Fibroblast of lung (primary cell): ENCODE measurements at regions not wholly inside any gene's neighbourhood (a gene's known extent, or its start where the extent isn't known, plus 50 kb on each side); places are given as distances from the start of the nearest gene placed in this dataset.

Experiments used
- EZH2 ChIP-seq: IDR thresholded peaks from 2 replicates; pipeline ENCODE4 v1.5.1; 2012; ENCODE audit warnings: low read length, control low read depth, mild to moderate bottlenecking; ENCODE audit errors: missing control alignments
- TF ChIP-seq, protein P1 (sequence below), 2 donors: IDR thresholded peaks in 1 of 2; conservative IDR thresholded peaks in 1 of 2; 1 replicate in 1 of 2; 2 replicates in 1 of 2; pipeline ENCODE4 v1.5.1; 2011 to 2012; ENCODE audit warnings: low read length in 2 of 2, control low read depth in 1 of 2, inconsistent platforms in 1 of 2, low read depth in 1 of 2, mild to moderate bottlenecking in 1 of 2

DNA sequence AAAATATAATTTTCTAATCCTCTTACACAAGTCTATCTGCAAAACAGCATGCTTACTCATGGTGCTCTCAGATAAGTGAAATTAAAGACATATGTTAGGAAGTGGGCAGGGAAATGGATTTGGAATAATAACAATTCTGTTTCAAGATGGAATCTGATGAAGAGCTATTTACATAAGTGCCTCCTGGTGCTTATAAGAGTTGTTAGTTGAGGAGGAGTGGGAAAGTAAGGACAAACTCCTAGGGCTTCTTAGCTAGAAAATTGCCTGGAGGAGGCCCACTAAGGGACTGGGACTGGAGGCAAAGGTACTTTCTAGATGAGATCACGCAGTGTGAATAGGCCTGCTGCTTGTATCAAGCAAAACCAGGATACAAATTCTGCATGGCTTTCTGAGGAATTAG, 939.8 kb downstream of the GLUD2 start:
- TF ChIP-seq, protein P1, sequence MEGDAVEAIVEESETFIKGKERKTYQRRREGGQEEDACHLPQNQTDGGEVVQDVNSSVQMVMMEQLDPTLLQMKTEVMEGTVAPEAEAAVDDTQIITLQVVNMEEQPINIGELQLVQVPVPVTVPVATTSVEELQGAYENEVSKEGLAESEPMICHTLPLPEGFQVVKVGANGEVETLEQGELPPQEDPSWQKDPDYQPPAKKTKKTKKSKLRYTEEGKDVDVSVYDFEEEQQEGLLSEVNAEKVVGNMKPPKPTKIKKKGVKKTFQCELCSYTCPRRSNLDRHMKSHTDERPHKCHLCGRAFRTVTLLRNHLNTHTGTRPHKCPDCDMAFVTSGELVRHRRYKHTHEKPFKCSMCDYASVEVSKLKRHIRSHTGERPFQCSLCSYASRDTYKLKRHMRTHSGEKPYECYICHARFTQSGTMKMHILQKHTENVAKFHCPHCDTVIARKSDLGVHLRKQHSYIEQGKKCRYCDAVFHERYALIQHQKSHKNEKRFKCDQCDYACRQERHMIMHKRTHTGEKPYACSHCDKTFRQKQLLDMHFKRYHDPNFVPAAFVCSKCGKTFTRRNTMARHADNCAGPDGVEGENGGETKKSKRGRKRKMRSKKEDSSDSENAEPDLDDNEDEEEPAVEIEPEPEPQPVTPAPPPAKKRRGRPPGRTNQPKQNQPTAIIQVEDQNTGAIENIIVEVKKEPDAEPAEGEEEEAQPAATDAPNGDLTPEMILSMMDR (conservative IDR thresholded peaks at IDR 0.05 in 1 of 2, IDR thresholded peaks at IDR 0.05 in 1 of 2; ENCODE audit: low read depth in 1 of 2, low read length in 2 of 2) = no peak
- no peak for TF ChIP-seq EZH2
